PC-3 (cell line): ENCODE measurements at regions not wholly inside any gene's neighbourhood (a gene's known extent, or its start where the extent isn't known, plus 50 kb on each side); places are given as distances from the start of the nearest gene placed in this dataset.

ENCODE experiments used
- EZH2phosphoT487 ChIP-seq: fragments of 300-600 bp; sonication (generic); IDR thresholded peaks from 2 replicates; pipeline ENCODE4 v1.6.1; 2018; ENCODE audit warnings: mild to moderate bottlenecking, antibody characterized with exemption, low read length, borderline replicate concordance
- TF ChIP-seq, protein P1 (sequence below): fragments of 300-600 bp; sonication (generic); conservative IDR thresholded peaks from 2 replicates; pipeline ENCODE4 v1.5.1; 2017; ENCODE audit warnings: antibody characterized with exemption, low read depth, mild to moderate bottlenecking, low read length

DNA sequence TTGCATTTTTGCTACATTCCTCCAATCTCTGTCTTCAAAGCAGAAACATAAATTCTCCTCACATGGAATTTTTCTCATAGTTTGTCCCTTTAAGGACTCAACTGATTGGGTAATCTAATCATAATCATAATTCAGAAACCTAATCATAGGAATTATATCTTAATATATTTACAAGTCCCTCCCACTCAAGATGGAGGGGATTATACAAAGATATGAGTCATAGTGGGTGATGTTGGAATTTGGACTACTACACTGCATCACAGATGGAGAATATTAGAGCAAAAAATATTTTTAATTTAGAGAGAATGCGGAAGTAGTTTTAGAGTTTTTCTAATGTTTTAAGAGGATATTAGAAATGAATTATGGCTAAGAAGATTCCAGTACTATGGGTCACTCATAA, 1034.0 kb downstream of the DTWD2 start:
- TF ChIP-seq, protein P1, sequence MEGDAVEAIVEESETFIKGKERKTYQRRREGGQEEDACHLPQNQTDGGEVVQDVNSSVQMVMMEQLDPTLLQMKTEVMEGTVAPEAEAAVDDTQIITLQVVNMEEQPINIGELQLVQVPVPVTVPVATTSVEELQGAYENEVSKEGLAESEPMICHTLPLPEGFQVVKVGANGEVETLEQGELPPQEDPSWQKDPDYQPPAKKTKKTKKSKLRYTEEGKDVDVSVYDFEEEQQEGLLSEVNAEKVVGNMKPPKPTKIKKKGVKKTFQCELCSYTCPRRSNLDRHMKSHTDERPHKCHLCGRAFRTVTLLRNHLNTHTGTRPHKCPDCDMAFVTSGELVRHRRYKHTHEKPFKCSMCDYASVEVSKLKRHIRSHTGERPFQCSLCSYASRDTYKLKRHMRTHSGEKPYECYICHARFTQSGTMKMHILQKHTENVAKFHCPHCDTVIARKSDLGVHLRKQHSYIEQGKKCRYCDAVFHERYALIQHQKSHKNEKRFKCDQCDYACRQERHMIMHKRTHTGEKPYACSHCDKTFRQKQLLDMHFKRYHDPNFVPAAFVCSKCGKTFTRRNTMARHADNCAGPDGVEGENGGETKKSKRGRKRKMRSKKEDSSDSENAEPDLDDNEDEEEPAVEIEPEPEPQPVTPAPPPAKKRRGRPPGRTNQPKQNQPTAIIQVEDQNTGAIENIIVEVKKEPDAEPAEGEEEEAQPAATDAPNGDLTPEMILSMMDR: no peak
- no peak for TF ChIP-seq EZH2phosphoT487
